CD4-positive, alpha-beta T cell (primary cell): ENCODE measurements at regions not wholly inside any gene's neighbourhood (a gene's known extent, or its start where the extent isn't known, plus 50 kb on each side); places are given as distances from the start of the nearest gene placed in this dataset.

Experiments
- ATAC-seq: fragments of 200-7000 bp; cut with Tn5 transposase; one replicate; pipeline ENCODE4 v1.10.0; 2022; ENCODE audit warnings: mild to moderate bottlenecking; ENCODE audit not compliant: poor library complexity
- CTCF ChIA-PET: fragments of 350-600 bp; sonication (Branson Sonifier 250); formaldehyde crosslinking; loops from one replicate; lab custom pipeline; 2021; ENCODE audit warnings: antibody characterized with exemption, inconsistent platforms; lab: Charles Lee
- POLR2A ChIA-PET: fragments of 350-600 bp; sonication (Branson Sonifier 250); formaldehyde crosslinking; loops from one replicate; lab custom pipeline; 2021; ENCODE audit warnings: antibody characterized with exemption, inconsistent platforms; lab: Charles Lee
- DNase-seq, 14 experiments: peaks; one replicate each; pipeline ENCODE4 v3.0.0-alpha.2; 2013 to 2020; ENCODE audit warnings: mixed read lengths in 2 of 14
- H3K27ac ChIP-seq, 2 donors: one replicate each; pipeline versions ENCODE4 v1.5.1 to v1.7.0; 2013; ENCODE audit warnings: low read length in 2 of 2, low read depth in 1 of 2, mild to moderate bottlenecking in 1 of 2
- H3K27me3 ChIP-seq, 2 experiments: 1 replicate in 1 of 2; 2 replicates in 1 of 2; pipeline versions ENCODE4 v1.6.1 to v1.7.0; 2013; ENCODE audit warnings: low read length in 2 of 2, control low read depth in 1 of 2, mild to moderate bottlenecking in 1 of 2, moderate library complexity in 1 of 2; ENCODE audit not compliant: insufficient read depth in 2 of 2, control insufficient read depth in 1 of 2
- H3K36me3 ChIP-seq: one replicate; pipeline ENCODE4 v1.6.1; 2013; ENCODE audit warnings: low read length, control low read depth; ENCODE audit not compliant: insufficient read depth
- H3K4me1 ChIP-seq: one replicate; pipeline ENCODE4 v1.6.1; 2013; ENCODE audit warnings: low read length, control low read depth; ENCODE audit not compliant: insufficient read depth
- H3K4me3 ChIP-seq: one replicate; pipeline ENCODE4 v1.5.1; 2013; ENCODE audit warnings: mild to moderate bottlenecking, low read length, moderate library complexity
- H3K9me3 ChIP-seq, 2 experiments: 1 replicate in 1 of 2; 2 replicates in 1 of 2; pipeline versions ENCODE4 v1.6.1 to v1.7.0; 2013; ENCODE audit warnings: low read length in 2 of 2, mild to moderate bottlenecking in 2 of 2, control low read depth in 1 of 2, moderate library complexity in 1 of 2; ENCODE audit not compliant: control insufficient read depth in 1 of 2, insufficient read depth in 1 of 2
- H3K27ac Mint-ChIP-seq: one replicate; pipeline ENCODE4 v1.8.0; 2020; ENCODE audit warnings: mixed read lengths
- H3K27me3 Mint-ChIP-seq: one replicate; pipeline ENCODE4 v1.8.0; 2021; ENCODE audit warnings: mixed read lengths
- H3K36me3 Mint-ChIP-seq: one replicate; pipeline ENCODE4 v1.8.0; 2021; ENCODE audit warnings: low read depth, mixed read lengths
- H3K4me1 Mint-ChIP-seq: one replicate; pipeline ENCODE4 v1.8.0; 2021; ENCODE audit warnings: low read depth, mixed read lengths
- H3K4me3 Mint-ChIP-seq: one replicate; pipeline ENCODE4 v1.8.0; 2020; ENCODE audit warnings: mild to moderate bottlenecking, mixed read lengths
- H3K9me3 Mint-ChIP-seq: one replicate; pipeline ENCODE4 v1.8.0; 2020; ENCODE audit warnings: mixed read lengths
- intact Hi-C, 2 experiments: fragments of 100-400 bp; cut with DNase I in 1 of 2; cut with micrococcal nuclease in 1 of 2; formaldehyde crosslinking; loops; one replicate each; pipeline versions ENCODE4 v1.15.1 to v1.9.0; 2023 to 2025; cut with DNase I, micrococcal nuclease
- TF ChIP-seq, protein P1 (sequence below): fragments of 200-600 bp; IDR thresholded peaks from one replicate; pipeline ENCODE4 v1.8.0; 2022; ENCODE audit warnings: antibody characterized with exemption, mild to moderate bottlenecking

DNA sequence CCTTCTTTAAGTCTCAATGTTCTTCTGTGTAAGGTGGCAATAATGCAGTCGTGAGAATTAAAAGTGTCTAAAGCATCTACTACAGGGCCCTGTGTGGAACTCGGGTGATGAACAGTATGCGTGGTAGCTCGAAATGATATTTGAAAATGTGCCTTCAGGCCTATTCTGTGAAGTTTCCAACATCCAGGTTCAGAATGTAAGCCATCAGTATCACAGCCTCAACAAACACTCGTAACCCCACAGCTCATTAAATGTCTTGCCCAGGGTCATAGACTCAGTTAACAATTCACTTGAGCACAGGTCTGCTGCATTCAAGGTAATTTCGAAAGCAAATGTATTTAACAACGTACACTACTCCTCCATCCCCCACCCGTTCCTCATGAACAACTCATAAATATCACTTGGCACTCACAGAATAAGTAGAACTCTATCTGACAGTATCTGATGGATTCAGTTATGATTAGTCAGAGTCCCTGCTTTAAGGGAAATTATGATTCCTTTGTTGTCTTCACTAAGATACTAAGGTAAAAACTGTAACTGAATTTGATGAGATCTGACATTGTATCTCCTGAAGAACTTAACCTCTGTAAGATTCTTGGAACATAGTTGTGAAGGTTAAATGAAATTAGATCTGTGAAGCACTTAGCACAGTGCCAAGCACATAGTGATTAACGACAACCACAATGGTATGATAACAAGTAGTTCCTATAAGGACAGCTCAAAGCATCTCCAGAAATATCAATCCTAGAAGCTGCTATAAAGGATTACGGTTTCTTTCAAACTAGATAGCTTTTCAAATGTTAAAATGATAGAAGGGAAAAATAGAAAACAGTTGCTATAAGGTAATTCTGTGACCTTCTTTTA is 642.3 kb downstream of the TBL1XR1 start:
- Histone ChIP-seq H3K9me3 (no peaks in the 10 kb centered on the region), H3K27me3 (no peaks in the 10 kb centered on the region), H3K27ac (no peak overlapping the region), H3K36me3 (no peaks in the 10 kb centered on the region), H3K4me3 (no peak overlapping the region), H3K4me1 (no peaks in the 10 kb centered on the region)
- Mint-ChIP-seq H3K36me3 (no peaks in the 10 kb centered on the region), H3K27me3 (no peaks in the 10 kb centered on the region), H3K9me3 (peaks cover 12% of the 10 kb centered on the region), H3K27ac (no peak overlapping the region), H3K4me1 (no peaks in the 10 kb centered on the region), H3K4me3 (no peak overlapping the region)
- POLR2A ChIA-PET: no interaction called here
- intact Hi-C loops: no loop called here
- CTCF ChIA-PET: no interaction called here
- no peak for ATAC-seq
- no peak for DNase-seq
- TF ChIP-seq, protein P1, sequence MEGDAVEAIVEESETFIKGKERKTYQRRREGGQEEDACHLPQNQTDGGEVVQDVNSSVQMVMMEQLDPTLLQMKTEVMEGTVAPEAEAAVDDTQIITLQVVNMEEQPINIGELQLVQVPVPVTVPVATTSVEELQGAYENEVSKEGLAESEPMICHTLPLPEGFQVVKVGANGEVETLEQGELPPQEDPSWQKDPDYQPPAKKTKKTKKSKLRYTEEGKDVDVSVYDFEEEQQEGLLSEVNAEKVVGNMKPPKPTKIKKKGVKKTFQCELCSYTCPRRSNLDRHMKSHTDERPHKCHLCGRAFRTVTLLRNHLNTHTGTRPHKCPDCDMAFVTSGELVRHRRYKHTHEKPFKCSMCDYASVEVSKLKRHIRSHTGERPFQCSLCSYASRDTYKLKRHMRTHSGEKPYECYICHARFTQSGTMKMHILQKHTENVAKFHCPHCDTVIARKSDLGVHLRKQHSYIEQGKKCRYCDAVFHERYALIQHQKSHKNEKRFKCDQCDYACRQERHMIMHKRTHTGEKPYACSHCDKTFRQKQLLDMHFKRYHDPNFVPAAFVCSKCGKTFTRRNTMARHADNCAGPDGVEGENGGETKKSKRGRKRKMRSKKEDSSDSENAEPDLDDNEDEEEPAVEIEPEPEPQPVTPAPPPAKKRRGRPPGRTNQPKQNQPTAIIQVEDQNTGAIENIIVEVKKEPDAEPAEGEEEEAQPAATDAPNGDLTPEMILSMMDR: no peak

DNA sequence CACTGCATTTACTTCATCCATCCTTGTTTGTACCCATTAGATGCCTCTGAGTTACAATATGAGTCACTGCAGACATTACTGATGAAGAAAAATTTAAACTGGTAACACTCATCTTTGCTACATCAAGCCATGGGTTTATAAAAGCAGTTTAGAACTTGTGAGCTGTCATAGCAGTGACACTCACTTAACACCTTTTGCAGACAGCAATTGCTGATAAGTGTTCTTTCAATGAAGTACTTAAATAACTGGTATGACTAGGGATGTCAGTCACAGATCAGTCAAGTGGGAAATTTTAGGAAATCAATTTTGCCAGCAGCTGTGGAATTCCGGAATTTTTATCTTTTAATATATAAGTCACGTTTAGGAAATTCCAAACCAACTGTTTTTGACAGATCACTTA is 643.0 kb downstream of the TBL1XR1 start:
- DNase-seq (no peak), ATAC-seq (no peak)
- H3K27me3 ChIP-seq: no peaks in the 10 kb centered on the region
- H3K4me3 ChIP-seq: no peak overlapping the region
- H3K9me3 Mint-ChIP-seq: peaks cover 10% of the 10 kb centered on the region
- no peaks in the 10 kb centered on the region for H3K36me3 Mint-ChIP-seq
- no peaks in the 10 kb centered on the region for H3K36me3 ChIP-seq
- intact Hi-C loops: no loop called here
- CTCF ChIA-PET: no interaction called here
- TF ChIP-seq, protein P1: no peak
- H3K27ac ChIP-seq: no peak overlapping the region
- no peak overlapping the region for H3K4me3 Mint-ChIP-seq
- no peaks in the 10 kb centered on the region for H3K4me1 Mint-ChIP-seq
- no peak overlapping the region for H3K27ac Mint-ChIP-seq
- POLR2A ChIA-PET: no interaction called here
- no peaks in the 10 kb centered on the region for H3K27me3 Mint-ChIP-seq
- H3K9me3 ChIP-seq: no peaks in the 10 kb centered on the region
- no peaks in the 10 kb centered on the region for H3K4me1 ChIP-seq

- no peak for ATAC-seq
Measured at GRCh38 chr3:176526942-176527341, 670.3 kb downstream of the TBL1XR1 start.

More at GRCh38 chr3:176526942-176527341, 670.3 kb downstream of the TBL1XR1 start:
- Mint-ChIP-seq H3K27ac (no peak overlapping the region), H3K36me3 (no peaks in the 10 kb centered on the region), H3K27me3 (no peaks in the 10 kb centered on the region), H3K4me1 (no peaks in the 10 kb centered on the region), H3K9me3 (peaks cover 18% of the 10 kb centered on the region), H3K4me3 (no peak overlapping the region)
- Histone ChIP-seq H3K4me3 (no peak overlapping the region), H3K9me3 (peaks cover 0 to 4% of the 10 kb centered on the region in 2 experiments), H3K4me1 (no peaks in the 10 kb centered on the region), H3K36me3 (no peaks in the 10 kb centered on the region), H3K27me3 (no peaks in the 10 kb centered on the region), H3K27ac (no peak overlapping the region)
- intact Hi-C loops: no loop called here
- DNase-seq: no peak
- TF ChIP-seq, protein P1: no peak
- ChIA-PET CTCF (no interaction called here), POLR2A (no interaction called here)
